HFF-Myc (cell line): ENCODE measurements at regions not wholly inside any gene's neighbourhood (a gene's known extent, or its start where the extent isn't known, plus 50 kb on each side); places are given as distances from the start of the nearest gene placed in this dataset.
"Not testable (repeated sequence)": the region's sequence is repeated elsewhere in the genome, so short reads cannot be mapped to it uniquely, and the experiment has no call there.

Experiments used
- DNase-seq: peaks from one replicate; pipeline ENCODE4 v3.0.0-alpha.2; 2011; ENCODE audit warnings: low read depth; ENCODE audit errors: extremely low read depth
- H3K4me3 ChIP-seq: replicated peaks from 2 replicates; pipeline ENCODE4 v1.5.1; 2011; ENCODE audit warnings: low read depth, mild to moderate bottlenecking, control low read depth, low read length
- CTCF ChIP-seq: IDR thresholded peaks from 2 replicates; pipeline ENCODE4 v1.5.1; 2012; ENCODE audit warnings: mild to moderate bottlenecking, low read depth, low read length, control low read depth; ENCODE audit errors: missing control alignments

DNA sequence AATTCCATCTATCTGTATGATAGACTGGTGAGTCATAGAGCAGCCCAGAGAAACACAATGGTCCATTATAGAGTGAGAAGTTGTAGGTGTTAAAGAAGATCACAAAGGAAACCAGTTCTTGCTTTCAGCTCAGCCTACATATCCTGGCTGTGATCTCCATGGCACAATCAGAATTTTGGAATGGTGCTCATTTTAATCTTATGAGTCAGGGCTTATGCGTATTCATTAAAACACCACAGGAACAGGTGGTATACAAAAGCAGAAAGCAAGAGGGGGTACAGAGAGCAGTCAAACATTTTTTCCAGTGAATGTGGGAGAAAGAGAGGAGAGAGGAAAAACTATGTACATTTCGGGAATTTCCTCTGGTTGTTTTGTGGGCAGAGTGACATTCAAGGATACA, 126.9 kb downstream of the MFAP3L start:
- H3K4me3 ChIP-seq, result no peak overlapping the region
- no peak for TF ChIP-seq CTCF
- DNase-seq, result no peak

- H3K4me3 ChIP-seq, result no peak overlapping the region
- DNase-seq, result no peak
- TF ChIP-seq CTCF, result no peak
Observed at GRCh38 chr4:169898095-169898494, 128.1 kb downstream of the MFAP3L start.

GRCh38 chr4:169894767-169895166, 131.4 kb downstream of the MFAP3L start:
- not testable (repeated sequence) for DNase-seq, H3K4me3 ChIP-seq

DNA sequence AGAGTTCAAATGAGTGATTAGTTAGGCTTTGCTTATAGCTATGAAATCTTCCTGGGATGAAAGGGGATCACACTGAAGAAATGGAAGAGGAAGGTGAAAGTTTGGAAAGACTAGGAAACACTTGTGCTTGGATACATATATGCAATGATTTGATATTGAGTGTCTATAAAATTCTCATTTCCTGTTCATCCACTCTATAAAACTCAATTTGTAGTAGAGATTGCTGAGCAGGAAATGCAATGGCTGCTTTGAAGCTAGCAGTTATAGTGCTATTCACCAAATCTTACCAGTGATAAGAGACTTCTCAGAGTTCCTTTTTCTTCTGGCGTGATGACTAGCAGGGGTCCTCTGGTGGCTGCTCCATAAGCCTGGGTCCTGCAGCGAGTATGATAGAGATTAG, 128.1 kb upstream of the HPF1 start:
- no peak for DNase-seq
- TF ChIP-seq CTCF, result no peak
- H3K4me3 ChIP-seq, result no peak overlapping the region

GRCh38 chr4:169881769-169882168, 124.0 kb upstream of the HPF1 start:
- TF ChIP-seq CTCF, result no peak
- DNase-seq, result no peak
- H3K4me3 ChIP-seq, result no peak overlapping the region

GRCh38 chr4:169870507-169870906, 112.8 kb upstream of the HPF1 start:
- DNase-seq, result no peak
- TF ChIP-seq CTCF, result no peak
- no peak overlapping the region for H3K4me3 ChIP-seq

DNA sequence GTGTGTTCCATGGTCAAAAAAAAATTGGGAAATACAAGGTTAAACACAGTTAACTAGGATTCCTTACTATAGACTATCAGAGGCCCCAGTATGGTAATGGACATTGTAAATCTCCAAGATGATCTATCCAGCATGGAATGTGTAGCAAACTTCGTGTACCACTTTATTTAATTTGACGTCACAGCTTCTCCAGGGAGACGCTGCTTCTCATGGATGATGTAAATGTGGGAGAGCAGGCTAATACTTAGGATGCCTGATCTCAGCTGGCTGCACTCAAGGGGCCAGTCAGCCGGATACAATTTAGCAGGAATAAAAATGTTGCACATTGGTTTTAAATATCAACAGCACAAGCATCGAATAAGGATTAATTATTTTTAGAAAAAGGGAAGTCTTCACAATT, 111.7 kb upstream of the HPF1 start:
- TF ChIP-seq CTCF, result no peak
- no peak for DNase-seq
- no peak overlapping the region for H3K4me3 ChIP-seq
